Smooth muscle cell (in vitro differentiated cells): ENCODE measurements at regions not wholly inside any gene's neighbourhood (a gene's known extent, or its start where the extent isn't known, plus 50 kb on each side); places are given as distances from the start of the nearest gene placed in this dataset.

Experiments used
- DNase-seq: peaks from one replicate; lab custom pipeline; 2025; ENCODE audit not compliant: unreplicated experiment; lab: John Stamatoyannopoulos, UW
- H2AFZ ChIP-seq: fragments of 200-600 bp; sonication (generic); 2 replicates; pipeline ENCODE4 v1.6.0; 2016; ENCODE audit warnings: antibody characterized with exemption, low read depth, mild to moderate bottlenecking
- H3F3A ChIP-seq: fragments of 200-600 bp; sonication (generic); 2 replicates; pipeline ENCODE4 v1.6.0; 2017; ENCODE audit warnings: antibody characterized with exemption, low read depth
- H3K27ac ChIP-seq: fragments of 200-600 bp; sonication (generic); 2 replicates; pipeline ENCODE4 v1.5.1; 2016; ENCODE audit warnings: low read depth, mild to moderate bottlenecking
- H3K27me3 ChIP-seq: fragments of 200-600 bp; sonication (generic); 2 replicates; pipeline ENCODE4 v1.6.1; 2016; ENCODE audit warnings: low read depth, mild to moderate bottlenecking
- H3K36me3 ChIP-seq: fragments of 200-600 bp; sonication (generic); 2 replicates; pipeline ENCODE4 v1.5.1; 2016; ENCODE audit warnings: low read depth
- H3K4me1 ChIP-seq: fragments of 200-600 bp; sonication (generic); 2 replicates; pipeline ENCODE4 v1.5.1; 2016; ENCODE audit warnings: low read depth
- H3K4me2 ChIP-seq: fragments of 200-600 bp; sonication (generic); 2 replicates; pipeline ENCODE4 v1.6.0; 2016; ENCODE audit warnings: mild to moderate bottlenecking
- H3K4me3 ChIP-seq: fragments of 200-600 bp; sonication (generic); 2 replicates; pipeline ENCODE4 v1.5.1; 2016; ENCODE audit warnings: mild to moderate bottlenecking
- H3K79me2 ChIP-seq: fragments of 200-600 bp; sonication (generic); 2 replicates; pipeline ENCODE4 v1.6.0; 2016; ENCODE audit warnings: low read depth, mild to moderate bottlenecking
- H3K9ac ChIP-seq: fragments of 200-600 bp; sonication (generic); 2 replicates; pipeline ENCODE4 v1.6.0; 2016; ENCODE audit warnings: low read depth
- H3K9me3 ChIP-seq: fragments of 200-600 bp; sonication (generic); replicated peaks from 2 replicates; pipeline ENCODE4 v1.5.1; 2016; ENCODE audit warnings: low read depth
- H4K20me1 ChIP-seq: fragments of 200-600 bp; sonication (generic); 2 replicates; pipeline ENCODE4 v1.6.0; 2016; ENCODE audit warnings: low read depth
- CTCF ChIP-seq: fragments of 200-600 bp; sonication (generic); IDR thresholded peaks from 2 replicates; pipeline ENCODE4 v1.5.1; 2017; ENCODE audit warnings: borderline replicate concordance, mild to moderate bottlenecking, antibody characterized with exemption; ENCODE audit not compliant: insufficient read depth, poor library complexity, severe bottlenecking
- WGBS: methylation state at CpG from one replicate; pipeline ENCODE4 v1.1.7; 2016; ENCODE audit warnings: low lambda C conversion rate; 5-methylcytosine and 5-hydroxymethylcytosine counted together

GRCh38 chr13:104098421-104098820 lies 1032.2 kb upstream of the SLC10A2 start:
- Histone ChIP-seq H3K9me3 (no peaks in the 10 kb centered on the region), H3K79me2 (no peaks in the 10 kb centered on the region), H4K20me1 (no peaks in the 10 kb centered on the region), H3F3A (no peaks in the 10 kb centered on the region), H3K36me3 (no peaks in the 10 kb centered on the region), H3K27ac (no peak overlapping the region), H3K4me1 (no peaks in the 10 kb centered on the region), H3K9ac (no peak overlapping the region), H3K4me3 (no peak overlapping the region), H3K4me2 (no peak overlapping the region), H2AFZ (no peak overlapping the region), H3K27me3 (no peaks in the 10 kb centered on the region)
- no peak for TF ChIP-seq CTCF
- DNase-seq, result no peak
- WGBS, result 93% methylated on average over 4 of the region's 4 CpGs

GRCh38 chr13:104086759-104087158 lies 1020.5 kb upstream of the SLC10A2 start:
- Histone ChIP-seq H3K27me3 (no peaks in the 10 kb centered on the region), H3K4me3 (no peak overlapping the region), H3K4me1 (no peaks in the 10 kb centered on the region), H3K79me2 (no peaks in the 10 kb centered on the region), H3K9ac (no peak overlapping the region), H3K27ac (no peak overlapping the region), H3K9me3 (no peaks in the 10 kb centered on the region), H3K36me3 (no peaks in the 10 kb centered on the region), H4K20me1 (no peaks in the 10 kb centered on the region), H3K4me2 (no peak overlapping the region), H3F3A (no peaks in the 10 kb centered on the region), H2AFZ (no peak overlapping the region)
- 55% methylated on average over 5 of the region's 5 CpGs for WGBS
- no peak for DNase-seq
- TF ChIP-seq CTCF, result no peak

GRCh38 chr13:104086210-104086609 lies 1020.0 kb upstream of the SLC10A2 start:
- no peak for TF ChIP-seq CTCF
- Histone ChIP-seq H3K9ac (no peak overlapping the region), H3K4me2 (no peak overlapping the region), H2AFZ (no peak overlapping the region), H4K20me1 (no peaks in the 10 kb centered on the region), H3K4me3 (no peak overlapping the region), H3F3A (no peaks in the 10 kb centered on the region), H3K79me2 (no peaks in the 10 kb centered on the region), H3K27ac (no peak overlapping the region), H3K36me3 (no peaks in the 10 kb centered on the region), H3K9me3 (no peaks in the 10 kb centered on the region), H3K4me1 (no peaks in the 10 kb centered on the region), H3K27me3 (no peaks in the 10 kb centered on the region)
- DNase-seq, result no peak
- WGBS, result 75% methylated on average over 1 of the region's 1 CpG

DNA sequence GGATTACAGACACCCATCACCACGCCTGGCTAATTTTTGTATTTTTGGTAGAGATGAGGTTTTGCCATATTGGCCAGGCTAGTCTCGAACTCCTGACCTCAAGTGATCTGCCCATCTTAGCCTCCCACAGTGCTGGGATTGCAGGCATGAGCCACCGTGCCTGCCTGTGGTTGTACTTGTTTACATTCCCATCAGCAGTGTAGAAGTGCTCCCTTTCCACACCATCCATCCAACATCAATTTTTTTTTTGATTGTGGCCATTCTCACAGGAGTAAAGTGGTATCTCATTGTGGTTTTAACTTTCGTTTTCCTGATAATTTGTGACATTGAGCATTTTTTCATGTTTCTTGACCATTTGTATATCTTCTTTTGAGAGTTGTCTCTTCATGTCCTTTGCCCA lies 1019.4 kb upstream of the SLC10A2 start:
- no peak overlapping the region for H3K9ac ChIP-seq
- no peaks in the 10 kb centered on the region for H3K36me3 ChIP-seq
- H3K27me3 ChIP-seq, result no peaks in the 10 kb centered on the region
- no peak overlapping the region for H2AFZ ChIP-seq
- TF ChIP-seq CTCF, result no peak
- H3K4me1 ChIP-seq, result no peaks in the 10 kb centered on the region
- no peak overlapping the region for H3K4me3 ChIP-seq
- H3K79me2 ChIP-seq, result no peaks in the 10 kb centered on the region
- no peaks in the 10 kb centered on the region for H4K20me1 ChIP-seq
- WGBS, result 56% methylated on average over 4 of the region's 4 CpGs
- no peak for DNase-seq
- no peak overlapping the region for H3K27ac ChIP-seq
- no peaks in the 10 kb centered on the region for H3F3A ChIP-seq
- H3K9me3 ChIP-seq, result no peaks in the 10 kb centered on the region
- H3K4me2 ChIP-seq, result no peak overlapping the region
